GM12873 (cell line): ENCODE measurements at regions not wholly inside any gene's neighbourhood (a gene's known extent, or its start where the extent isn't known, plus 50 kb on each side); places are given as distances from the start of the nearest gene placed in this dataset.

Experiments used
- CTCF ChIP-seq: IDR thresholded peaks from 2 replicates; pipeline ENCODE4 v1.5.1; 2012; ENCODE audit warnings: low read depth, mild to moderate bottlenecking, moderate library complexity, low read length, control low read depth; ENCODE audit not compliant: insufficient read depth; ENCODE audit errors: missing control alignments

DNA sequence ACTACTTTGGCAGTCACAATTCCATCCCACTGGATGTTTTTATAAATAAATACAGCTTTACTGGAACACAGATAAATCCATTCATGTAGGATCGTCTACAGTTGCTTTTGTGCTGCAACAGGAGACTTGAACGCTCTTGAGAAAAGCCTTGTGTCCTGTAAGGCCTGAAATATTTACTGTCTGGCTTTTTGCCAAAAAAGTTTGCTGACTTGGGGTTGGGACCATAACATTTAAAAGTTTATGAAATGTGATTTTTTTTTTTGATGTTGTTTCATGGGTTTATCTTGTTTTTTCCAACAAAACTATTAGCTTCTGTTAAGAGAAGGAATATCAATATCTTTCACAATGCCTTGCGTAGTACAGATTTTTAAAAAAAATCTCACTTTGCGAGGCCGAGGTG, 71.1 kb upstream of the MINDY3 start:
- no peak for TF ChIP-seq CTCF

GRCh38 chr10:15943426-15943825, 83.1 kb upstream of the MINDY3 start:
- TF ChIP-seq CTCF = no peak

GRCh38 chr10:15954188-15954587, 93.9 kb upstream of the MINDY3 start:
- TF ChIP-seq CTCF = no peak

- TF ChIP-seq CTCF = no peak
These were observed 100.0 kb upstream of the MINDY3 start for GRCh38 chr10:15960277-15960676.

DNA sequence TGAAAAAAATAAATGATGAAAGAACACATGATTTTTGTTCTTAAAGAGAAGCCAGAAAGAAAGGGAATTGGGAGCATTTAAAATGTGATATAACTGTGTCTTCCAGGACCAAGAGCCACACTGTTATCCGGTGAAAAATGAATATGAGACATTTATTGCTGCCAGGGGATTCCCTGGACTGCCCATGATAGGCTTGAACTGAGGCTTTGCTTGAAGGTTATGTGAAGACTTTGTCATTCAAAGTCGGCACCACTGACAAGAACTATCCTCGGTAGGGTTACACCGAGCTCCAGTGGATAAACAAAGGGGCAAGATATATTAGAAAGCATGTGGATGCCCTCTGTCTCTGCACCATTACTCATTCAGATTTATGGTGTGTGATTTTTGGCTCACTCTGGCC, 125.4 kb upstream of the MINDY3 start:
- no peak for TF ChIP-seq CTCF

DNA sequence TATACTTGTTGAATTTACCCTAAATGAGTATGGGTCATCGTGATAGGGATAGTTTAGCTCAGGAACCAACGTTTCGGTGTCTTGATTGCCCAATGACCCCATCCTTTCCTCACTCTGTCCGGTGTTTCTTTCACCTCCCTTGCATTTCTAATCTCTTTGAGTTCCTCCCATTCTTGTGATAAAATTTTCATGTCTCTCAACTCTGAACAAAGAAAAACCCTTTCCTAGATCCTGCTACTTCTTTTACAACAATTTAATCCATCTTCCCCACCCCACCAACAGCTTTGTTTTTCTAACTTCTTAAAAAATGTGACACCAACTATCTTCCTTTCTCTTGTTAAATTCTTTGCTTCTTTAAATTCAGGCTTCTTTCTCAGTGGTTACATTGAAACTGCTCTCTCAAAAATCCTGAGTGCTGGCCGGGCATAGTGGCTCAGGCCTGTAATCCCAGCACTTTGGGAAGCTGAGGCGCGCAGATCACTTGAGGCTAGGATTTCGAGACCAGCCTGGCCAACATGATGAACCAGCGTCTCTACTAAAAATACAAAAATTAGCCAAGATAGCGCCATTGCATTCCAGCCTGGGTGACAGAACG, 130.3 kb upstream of the MINDY3 start:
- no peak for TF ChIP-seq CTCF

DNA sequence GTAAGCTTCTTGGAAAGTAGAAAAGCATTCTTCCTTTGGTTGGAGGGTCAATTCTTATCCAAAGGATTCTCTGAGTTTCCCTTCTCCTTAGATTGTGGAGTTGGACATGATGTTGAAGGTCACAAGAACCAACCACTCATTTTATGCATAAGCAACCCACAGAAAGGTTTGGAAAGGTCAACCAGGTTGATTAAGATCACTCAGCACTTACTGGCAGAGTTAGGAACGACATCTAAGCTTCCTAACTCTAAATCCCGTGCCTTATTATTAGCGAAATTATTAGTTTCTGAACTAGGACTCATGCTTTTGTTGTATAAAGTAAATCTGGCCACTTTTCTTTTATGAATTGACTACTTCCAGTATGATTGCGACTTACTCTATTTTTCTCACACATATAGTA, 137.0 kb upstream of the MINDY3 start:
- no peak for TF ChIP-seq CTCF
